HCT116 (cell line): ENCODE measurements at regions not wholly inside any gene's neighbourhood (a gene's known extent, or its start where the extent isn't known, plus 50 kb on each side); places are given as distances from the start of the nearest gene placed in this dataset.

ENCODE experiments used
- ATAC-seq: fragments of 200-7000 bp; cut with Tn5 transposase; 2 replicates; pipeline ENCODE4 v1.9.1; 2020; ENCODE audit warnings: mild to moderate bottlenecking, moderate library complexity
- BruUV-seq: library from RNA; stranded (reverse); fragments of 400-500 nt; replicated peaks from 2 replicates; lab custom pipeline; 2021; lab: Mats Ljungman, UMichigan
- CTCF ChIA-PET: fragments of 300-600 bp; sonication (Branson Sonifier 250); formaldehyde crosslinking; loops from one replicate; lab custom pipeline; 2021; ENCODE audit warnings: antibody characterized with exemption; lab: Charles Lee
- POLR2A ChIA-PET: fragments of 300-600, 350-600 bp; sonication (Branson Sonifier 250); formaldehyde crosslinking; loops from one replicate; lab custom pipeline; 2021; ENCODE audit warnings: antibody characterized with exemption; lab: Charles Lee
- RAD21 ChIA-PET, 2 experiments: fragments of 300-600 bp; sonication (Branson Sonifier 250); formaldehyde crosslinking; loops; one replicate each; lab custom pipeline; 2023; ENCODE audit warnings: low total read pairs in 2 of 2; ENCODE audit not compliant: uncharacterized antibody in 2 of 2, unreplicated experiment in 2 of 2, low non-redundant PET in 1 of 2; lab: Charles Lee
- DNase-seq: peaks from one replicate; pipeline ENCODE4 v3.0.0-alpha.2; 2010; ENCODE audit warnings: low read depth, low spot score
- H2AFZ ChIP-seq: fragments of 200-600 bp; shearing (Covaris generic), sonication (generic); 2 replicates; pipeline ENCODE4 v1.6.1; 2017; ENCODE audit warnings: low read depth, mixed run types, mixed read lengths, antibody characterized with exemption, low read length; ENCODE audit not compliant: poor library complexity, severe bottlenecking
- H3K27ac ChIP-seq: 2 replicates; pipeline ENCODE4 v1.5.1; 2012; ENCODE audit warnings: low read depth, low read length
- H3K27me3 ChIP-seq: fragments of 200-600 bp; sonication (generic); 2 replicates; pipeline ENCODE4 v1.6.1; 2016; ENCODE audit warnings: mixed run types, low read length, mixed read lengths; ENCODE audit not compliant: insufficient read depth
- H3K36me3 ChIP-seq, 2 experiments: fragments of 200-500 bp in 1 of 2; fragments of 200-600 bp in 1 of 2; sonication (Bioruptor generic) in 1 of 2; sonication (generic) in 1 of 2; 2 replicates each; pipeline versions ENCODE4 v1.5.1 to v1.6.1; 2014 to 2016; ENCODE audit warnings: low read length in 2 of 2, inconsistent platforms in 1 of 2, mixed read lengths in 1 of 2, mixed run types in 1 of 2; ENCODE audit not compliant: insufficient read depth in 2 of 2, control insufficient read depth in 1 of 2
- H3K4me1 ChIP-seq, 2 experiments: fragments of 200-600 bp in 1 of 2; sonication (generic) in 1 of 2; 2 replicates each; pipeline versions ENCODE4 v1.5.1 to v1.6.1; 2012 to 2017; ENCODE audit warnings: low read length in 2 of 2, inconsistent platforms in 1 of 2, mild to moderate bottlenecking in 1 of 2, mixed read lengths in 1 of 2, mixed run types in 1 of 2, moderate library complexity in 1 of 2; ENCODE audit not compliant: insufficient read depth in 2 of 2, control insufficient read depth in 1 of 2
- H3K4me2 ChIP-seq: fragments of 200-600 bp; sonication (generic); 2 replicates; pipeline ENCODE4 v1.6.1; 2017; ENCODE audit warnings: mixed run types, low read length, mixed read lengths
- H3K4me3 ChIP-seq, 2 experiments: fragments of 200-600 bp in 1 of 2; sonication (generic) in 1 of 2; replicated peaks in 1 of 2; 2 replicates each; pipeline ENCODE4 v1.5.1; 2011 to 2016; ENCODE audit warnings: low read length in 2 of 2, control low read depth in 1 of 2, low read depth in 1 of 2, mild to moderate bottlenecking in 1 of 2, mixed read lengths in 1 of 2, mixed run types in 1 of 2
- H3K79me2 ChIP-seq: fragments of 200-600 bp; sonication (generic); 2 replicates; pipeline ENCODE4 v1.6.1; 2017; ENCODE audit warnings: mild to moderate bottlenecking, mixed run types, low read length, moderate library complexity, mixed read lengths; ENCODE audit not compliant: insufficient read depth
- H3K9ac ChIP-seq: fragments of 200-600 bp; sonication (generic); 2 replicates; pipeline ENCODE4 v1.6.1; 2016; ENCODE audit warnings: low read length, mixed read lengths
- H3K9me2 ChIP-seq: fragments of 200-600 bp; sonication (generic), shearing (Covaris generic); 2 replicates; pipeline ENCODE4 v1.6.1; 2017; ENCODE audit warnings: mixed run types, mild to moderate bottlenecking, moderate library complexity; ENCODE audit not compliant: insufficient read depth
- H3K9me3 ChIP-seq, 2 experiments: fragments of 200-500 bp in 1 of 2; fragments of 200-600 bp in 1 of 2; sonication (Bioruptor generic) in 1 of 2; sonication (generic) in 1 of 2; 2 replicates each; pipeline ENCODE4 v1.6.1; 2014 to 2017; ENCODE audit warnings: low read length in 2 of 2, mixed read lengths in 2 of 2, inconsistent platforms in 1 of 2, low read depth in 1 of 2, mild to moderate bottlenecking in 1 of 2, mixed run types in 1 of 2, moderate library complexity in 1 of 2; ENCODE audit not compliant: control insufficient read depth in 1 of 2, insufficient read depth in 1 of 2
- H4K20me1 ChIP-seq: fragments of 200-600 bp; sonication (generic), shearing (Covaris generic); 2 replicates; pipeline ENCODE4 v1.6.1; 2017; ENCODE audit warnings: mixed run types, mild to moderate bottlenecking, moderate library complexity; ENCODE audit not compliant: insufficient read depth
- CEBPB ChIP-seq: IDR thresholded peaks from 2 replicates; pipeline ENCODE4 v1.6.1; 2012; ENCODE audit warnings: low read depth
- EGR1 ChIP-seq: IDR thresholded peaks from 2 replicates; pipeline ENCODE4 v1.6.1; 2012; ENCODE audit warnings: low read depth
- ELF1 ChIP-seq: IDR thresholded peaks from 2 replicates; pipeline ENCODE4 v1.6.1; 2012; ENCODE audit warnings: low read depth, borderline replicate concordance
- EZH2 ChIP-seq: fragments of 200-600 bp; sonication (generic); IDR thresholded peaks from 2 replicates; pipeline ENCODE4 v1.6.1; 2017; ENCODE audit warnings: antibody characterized with exemption, mixed run types
- EZH2phosphoT487 ChIP-seq: fragments of 200-600 bp; IDR thresholded peaks from 2 replicates; pipeline ENCODE4 v1.6.1; 2018; ENCODE audit warnings: antibody characterized with exemption, borderline replicate concordance
- FOSL1 ChIP-seq: IDR thresholded peaks from 2 replicates; pipeline ENCODE4 v1.6.1; 2012; ENCODE audit warnings: low read depth
- POLR2A ChIP-seq: IDR thresholded peaks from 2 replicates; pipeline ENCODE4 v1.7.0; 2011; ENCODE audit warnings: borderline replicate concordance; ENCODE audit not compliant: insufficient read depth, insufficient read length; ENCODE audit errors: extremely low read depth
- POLR2AphosphoS5 ChIP-seq: IDR thresholded peaks from 2 replicates; pipeline ENCODE4 v1.6.1; 2011; ENCODE audit warnings: mild to moderate bottlenecking, low read depth, low read length, moderate library complexity
- RAD21 ChIP-seq: IDR thresholded peaks from 2 replicates; pipeline ENCODE4 v1.6.1; 2012; ENCODE audit warnings: low read depth, mild to moderate bottlenecking
- SIN3A ChIP-seq: IDR thresholded peaks from 2 replicates; pipeline ENCODE4 v1.6.1; 2012; ENCODE audit warnings: low read depth
- SP1 ChIP-seq: IDR thresholded peaks from 2 replicates; pipeline ENCODE4 v1.6.1; 2012; ENCODE audit warnings: low read depth
- SRF ChIP-seq: IDR thresholded peaks from 2 replicates; pipeline ENCODE4 v1.6.1; 2012; ENCODE audit warnings: low read depth
- YY1 ChIP-seq: IDR thresholded peaks from 2 replicates; pipeline ENCODE4 v1.6.1; 2011; ENCODE audit warnings: low read length, low read depth, moderate library complexity, mild to moderate bottlenecking; ENCODE audit not compliant: insufficient replicate concordance; ENCODE audit errors: extremely low read depth
- ZFX ChIP-seq: fragments of 450-650 bp; IDR thresholded peaks from 2 replicates; pipeline ENCODE4 v1.6.1; 2017
- ZNF274 ChIP-seq: fragments of 200-500 bp; sonication (Bioruptor generic); IDR thresholded peaks from 2 replicates; pipeline ENCODE4 v1.6.1; 2014; ENCODE audit warnings: mild to moderate bottlenecking, low read depth, low read length, inconsistent platforms
- intact Hi-C: fragments of 100-400 bp; cut with micrococcal nuclease; formaldehyde crosslinking; loops from 2 replicates; pipeline ENCODE4 v1.10.0; 2022
- TF ChIP-seq, protein P1 (sequence below): IDR thresholded peaks from 2 replicates; pipeline ENCODE4 v1.6.1; 2012
- TF ChIP-seq, protein P2 (sequence below): IDR thresholded peaks from 2 replicates; pipeline ENCODE4 v1.6.1; 2012
- TF ChIP-seq, protein P3 (sequence below): IDR thresholded peaks from 2 replicates; pipeline ENCODE4 v1.6.1; 2012; ENCODE audit warnings: low read depth
- TF ChIP-seq, protein P4 (sequence below): IDR thresholded peaks from 2 replicates; pipeline ENCODE4 v1.6.1; 2011; ENCODE audit warnings: mild to moderate bottlenecking, low read length, moderate library complexity; ENCODE audit not compliant: insufficient replicate concordance; ENCODE audit errors: extremely low read depth

DNA sequence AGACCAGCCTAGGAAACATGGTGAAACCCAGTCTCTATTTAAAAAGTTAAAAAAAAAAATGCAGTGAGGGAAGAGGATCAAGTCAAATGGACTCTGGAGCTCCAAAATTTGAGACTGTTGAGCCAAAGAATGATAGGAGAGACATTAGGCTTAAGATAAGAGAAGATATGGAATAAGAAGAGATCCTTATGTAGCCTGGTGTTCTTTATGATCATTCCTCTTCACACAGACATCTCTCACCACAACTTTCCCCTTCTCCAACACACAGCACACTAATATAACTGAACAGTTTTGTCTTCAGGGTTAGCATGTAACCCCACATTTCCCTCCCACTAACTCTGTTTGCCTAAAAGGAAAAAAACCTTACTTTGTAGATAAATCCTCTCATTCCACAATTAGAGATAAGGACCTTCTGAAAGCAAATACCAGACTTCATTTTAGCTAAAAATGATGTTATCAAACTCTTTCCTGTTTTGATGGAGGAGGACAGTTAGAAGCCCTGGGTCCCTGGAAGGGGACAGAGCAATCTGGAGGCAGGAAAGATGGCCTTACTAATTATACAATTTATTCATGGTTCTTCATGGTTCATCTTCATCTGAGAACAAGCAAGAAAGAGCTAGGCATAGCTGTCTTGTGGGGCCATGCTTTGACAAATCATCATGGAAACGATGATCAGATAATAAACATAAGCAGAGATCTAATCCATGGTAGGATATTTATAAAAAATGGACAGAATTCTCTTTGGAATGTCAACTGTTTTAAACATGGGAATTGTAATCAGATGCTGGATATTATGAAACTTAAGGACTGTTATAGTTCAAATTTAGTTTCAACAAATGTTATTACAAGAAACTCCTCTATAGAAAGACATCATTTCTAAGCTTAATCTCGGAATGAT is 96.7 kb upstream of the S1PR1 start:
- H3K9ac ChIP-seq, result no peak overlapping the region
- H3K9me3 ChIP-seq, result no peaks in the 10 kb centered on the region
- TF ChIP-seq SRF (no peak), SIN3A (no peak), CEBPB (no peak), FOSL1 (no peak), EGR1 (no peak), EZH2phosphoT487 (no peak), POLR2AphosphoS5 (no peak), ELF1 (no peak), ZNF274 (no peak), RAD21 (no peak), POLR2A (no peak), SP1 (no peak), YY1 (no peak), EZH2 (no peak), ZFX (no peak)
- TF ChIP-seq, protein P1, sequence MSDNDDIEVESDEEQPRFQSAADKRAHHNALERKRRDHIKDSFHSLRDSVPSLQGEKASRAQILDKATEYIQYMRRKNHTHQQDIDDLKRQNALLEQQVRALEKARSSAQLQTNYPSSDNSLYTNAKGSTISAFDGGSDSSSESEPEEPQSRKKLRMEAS, result no peak
- TF ChIP-seq, protein P2, sequence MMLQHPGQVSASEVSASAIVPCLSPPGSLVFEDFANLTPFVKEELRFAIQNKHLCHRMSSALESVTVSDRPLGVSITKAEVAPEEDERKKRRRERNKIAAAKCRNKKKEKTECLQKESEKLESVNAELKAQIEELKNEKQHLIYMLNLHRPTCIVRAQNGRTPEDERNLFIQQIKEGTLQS, result no peak
- TF ChIP-seq, protein P3, sequence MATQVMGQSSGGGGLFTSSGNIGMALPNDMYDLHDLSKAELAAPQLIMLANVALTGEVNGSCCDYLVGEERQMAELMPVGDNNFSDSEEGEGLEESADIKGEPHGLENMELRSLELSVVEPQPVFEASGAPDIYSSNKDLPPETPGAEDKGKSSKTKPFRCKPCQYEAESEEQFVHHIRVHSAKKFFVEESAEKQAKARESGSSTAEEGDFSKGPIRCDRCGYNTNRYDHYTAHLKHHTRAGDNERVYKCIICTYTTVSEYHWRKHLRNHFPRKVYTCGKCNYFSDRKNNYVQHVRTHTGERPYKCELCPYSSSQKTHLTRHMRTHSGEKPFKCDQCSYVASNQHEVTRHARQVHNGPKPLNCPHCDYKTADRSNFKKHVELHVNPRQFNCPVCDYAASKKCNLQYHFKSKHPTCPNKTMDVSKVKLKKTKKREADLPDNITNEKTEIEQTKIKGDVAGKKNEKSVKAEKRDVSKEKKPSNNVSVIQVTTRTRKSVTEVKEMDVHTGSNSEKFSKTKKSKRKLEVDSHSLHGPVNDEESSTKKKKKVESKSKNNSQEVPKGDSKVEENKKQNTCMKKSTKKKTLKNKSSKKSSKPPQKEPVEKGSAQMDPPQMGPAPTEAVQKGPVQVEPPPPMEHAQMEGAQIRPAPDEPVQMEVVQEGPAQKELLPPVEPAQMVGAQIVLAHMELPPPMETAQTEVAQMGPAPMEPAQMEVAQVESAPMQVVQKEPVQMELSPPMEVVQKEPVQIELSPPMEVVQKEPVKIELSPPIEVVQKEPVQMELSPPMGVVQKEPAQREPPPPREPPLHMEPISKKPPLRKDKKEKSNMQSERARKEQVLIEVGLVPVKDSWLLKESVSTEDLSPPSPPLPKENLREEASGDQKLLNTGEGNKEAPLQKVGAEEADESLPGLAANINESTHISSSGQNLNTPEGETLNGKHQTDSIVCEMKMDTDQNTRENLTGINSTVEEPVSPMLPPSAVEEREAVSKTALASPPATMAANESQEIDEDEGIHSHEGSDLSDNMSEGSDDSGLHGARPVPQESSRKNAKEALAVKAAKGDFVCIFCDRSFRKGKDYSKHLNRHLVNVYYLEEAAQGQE, result no peak
- TF ChIP-seq, protein P4, sequence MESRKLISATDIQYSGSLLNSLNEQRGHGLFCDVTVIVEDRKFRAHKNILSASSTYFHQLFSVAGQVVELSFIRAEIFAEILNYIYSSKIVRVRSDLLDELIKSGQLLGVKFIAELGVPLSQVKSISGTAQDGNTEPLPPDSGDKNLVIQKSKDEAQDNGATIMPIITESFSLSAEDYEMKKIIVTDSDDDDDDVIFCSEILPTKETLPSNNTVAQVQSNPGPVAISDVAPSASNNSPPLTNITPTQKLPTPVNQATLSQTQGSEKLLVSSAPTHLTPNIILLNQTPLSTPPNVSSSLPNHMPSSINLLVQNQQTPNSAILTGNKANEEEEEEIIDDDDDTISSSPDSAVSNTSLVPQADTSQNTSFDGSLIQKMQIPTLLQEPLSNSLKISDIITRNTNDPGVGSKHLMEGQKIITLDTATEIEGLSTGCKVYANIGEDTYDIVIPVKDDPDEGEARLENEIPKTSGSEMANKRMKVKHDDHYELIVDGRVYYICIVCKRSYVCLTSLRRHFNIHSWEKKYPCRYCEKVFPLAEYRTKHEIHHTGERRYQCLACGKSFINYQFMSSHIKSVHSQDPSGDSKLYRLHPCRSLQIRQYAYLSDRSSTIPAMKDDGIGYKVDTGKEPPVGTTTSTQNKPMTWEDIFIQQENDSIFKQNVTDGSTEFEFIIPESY, result no peak
- DNase-seq, result no peak
- no peak for ATAC-seq
- H3K4me2 ChIP-seq, result no peak overlapping the region
- H3K27ac ChIP-seq, result no peak overlapping the region
- no peaks in the 10 kb centered on the region for H3K9me2 ChIP-seq
- RAD21 ChIA-PET, result no interaction called here
- BruUV-seq, result no TSS peak
- no peaks in the 10 kb centered on the region for H4K20me1 ChIP-seq
- no peak overlapping the region for H3K4me3 ChIP-seq
- H3K27me3 ChIP-seq, result no peaks in the 10 kb centered on the region
- H3K79me2 ChIP-seq, result no peaks in the 10 kb centered on the region
- intact Hi-C loops, result no loop called here
- no peaks in the 10 kb centered on the region for H3K4me1 ChIP-seq
- no peak overlapping the region for H2AFZ ChIP-seq
- CTCF ChIA-PET, result no interaction called here
- POLR2A ChIA-PET, result no interaction called here
- H3K36me3 ChIP-seq, result no peaks in the 10 kb centered on the region
